NCI-H1436 treated with DMSO at 0.1 percent for 48 hours (cell line): ENCODE measurements at regions not wholly inside any gene's neighbourhood (a gene's known extent, or its start where the extent isn't known, plus 50 kb on each side); places are given as distances from the start of the nearest gene placed in this dataset.
"Not testable (repeated sequence)": the region's sequence is repeated elsewhere in the genome, so short reads cannot be mapped to it uniquely, and the experiment has no call there.

ENCODE experiments used
- DNase-seq: peaks from one replicate; lab custom pipeline; 2025; lab: John Stamatoyannopoulos, UW

GRCh38 chr6:90372450-90372849, 75.8 kb upstream of the BACH2 start:
- no peak for DNase-seq

DNA sequence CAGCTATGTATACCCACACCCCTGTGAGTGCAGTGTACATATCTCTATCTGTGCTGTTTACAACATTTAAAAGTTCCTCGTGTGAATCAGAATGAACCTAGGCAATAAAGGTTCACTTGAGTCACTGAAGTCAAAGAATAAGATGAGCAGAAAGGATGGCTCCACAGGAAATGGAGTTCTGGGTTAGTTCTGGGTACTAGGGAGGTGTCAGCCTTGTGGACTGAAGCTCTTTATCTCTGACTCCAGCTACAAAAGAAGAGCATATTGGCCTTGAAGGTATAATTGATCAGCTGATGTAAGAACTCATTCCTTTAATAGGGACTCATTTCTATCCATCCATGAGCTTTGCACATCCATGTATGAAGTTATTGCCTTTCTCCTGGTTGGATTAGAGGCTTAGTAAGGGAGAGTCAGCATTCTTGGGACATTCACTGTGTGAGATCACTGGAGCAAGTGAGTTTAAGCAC, 73.9 kb upstream of the BACH2 start:
- DNase-seq, result no peak

DNA sequence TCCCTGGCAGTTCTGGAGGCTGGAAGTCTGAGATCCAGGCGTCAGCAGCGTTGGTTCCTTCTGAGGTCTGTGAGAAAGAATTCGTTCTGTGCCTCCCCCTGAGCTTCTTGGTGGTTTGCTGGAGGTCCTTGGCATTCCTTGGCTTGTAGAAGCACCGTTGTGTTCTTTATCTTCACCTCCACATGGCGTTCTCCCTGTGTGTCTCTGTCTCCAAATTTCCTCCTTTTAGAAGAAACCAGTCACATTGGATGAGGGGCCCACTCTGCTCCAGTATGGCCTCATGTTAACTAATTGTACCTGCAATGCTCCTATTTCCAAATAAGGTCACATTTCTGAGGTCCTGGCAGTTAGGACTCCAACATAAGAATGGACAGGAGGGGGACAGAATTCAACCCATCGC, 73.0 kb upstream of the BACH2 start:
- no peak for DNase-seq

GRCh38 chr6:90369024-90369519, 72.4 kb upstream of the BACH2 start:
- DNase-seq, result no peak

GRCh38 chr6:90368601-90369000, 72.0 kb upstream of the BACH2 start:
- DNase-seq, result no peak

DNA sequence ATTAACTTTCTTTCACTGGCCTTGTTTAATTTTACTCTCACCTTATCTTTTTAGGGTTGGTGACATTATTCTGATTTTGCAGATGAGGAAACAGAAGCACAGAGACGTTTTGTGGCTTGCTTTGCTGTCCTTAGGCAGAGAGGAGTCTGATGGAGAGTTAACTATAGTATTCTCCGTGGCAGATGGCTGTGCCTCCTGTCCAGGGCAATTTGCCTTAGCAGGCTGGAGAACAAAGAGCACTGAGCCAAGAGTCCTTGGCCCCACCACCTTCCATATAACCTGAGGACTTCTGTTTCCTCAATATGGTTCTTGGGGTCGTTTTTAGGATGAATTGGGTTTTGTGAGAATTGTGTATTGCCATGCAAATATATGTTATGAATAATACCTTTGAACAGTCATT, 71.4 kb upstream of the BACH2 start:
- no peak for DNase-seq

DNA sequence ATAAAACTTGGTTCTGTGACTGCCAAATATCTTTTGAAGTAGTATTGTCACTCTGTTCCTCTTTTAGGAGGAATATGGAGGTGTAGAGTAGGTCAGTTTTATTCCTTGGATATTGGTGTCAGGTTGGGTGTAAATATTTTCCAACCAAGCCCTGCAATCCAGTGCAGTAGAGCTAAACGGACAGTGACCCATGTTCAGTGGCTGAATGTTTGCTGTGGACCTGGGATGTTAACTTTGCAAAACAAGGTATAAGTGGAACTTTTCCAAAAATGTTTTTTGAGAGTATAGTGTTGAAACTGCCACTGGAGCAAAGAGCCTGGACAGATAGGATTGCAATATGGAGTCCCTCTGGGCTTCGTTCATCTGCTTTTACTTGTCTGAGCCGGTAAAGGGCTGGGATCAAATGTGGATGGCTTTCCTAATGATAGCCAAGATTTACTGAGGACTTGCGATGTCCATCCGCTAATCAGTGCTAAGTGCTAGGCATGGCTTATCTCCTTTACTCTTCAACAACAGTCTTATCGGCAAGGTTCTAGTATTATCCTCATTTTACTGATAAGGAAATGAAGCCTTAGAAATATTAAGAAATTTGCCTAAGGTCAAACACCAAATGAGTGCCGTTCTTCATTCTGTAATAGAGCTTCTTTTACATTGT, 69.0 kb upstream of the BACH2 start:
- no peak for DNase-seq

DNA sequence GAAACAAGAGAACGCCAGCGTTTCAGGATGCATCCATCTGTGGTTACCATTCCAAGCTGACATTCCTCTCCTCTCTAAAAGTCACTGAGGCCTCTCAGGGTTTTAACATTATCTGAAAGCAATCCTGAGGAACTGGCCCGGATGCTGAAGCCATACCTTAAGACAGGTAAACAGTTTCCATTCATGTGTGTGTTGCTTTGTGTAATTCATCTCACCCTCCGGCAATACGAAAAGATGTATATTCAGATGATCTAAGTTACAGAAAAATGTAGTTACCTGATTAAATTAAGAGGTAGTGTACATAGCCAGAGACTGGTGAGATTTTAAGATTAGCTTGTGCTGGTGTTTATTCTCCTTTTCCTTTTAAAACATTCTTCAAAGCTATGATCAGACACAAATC, 68.4 kb upstream of the BACH2 start:
- DNase-seq, result no peak

DNA sequence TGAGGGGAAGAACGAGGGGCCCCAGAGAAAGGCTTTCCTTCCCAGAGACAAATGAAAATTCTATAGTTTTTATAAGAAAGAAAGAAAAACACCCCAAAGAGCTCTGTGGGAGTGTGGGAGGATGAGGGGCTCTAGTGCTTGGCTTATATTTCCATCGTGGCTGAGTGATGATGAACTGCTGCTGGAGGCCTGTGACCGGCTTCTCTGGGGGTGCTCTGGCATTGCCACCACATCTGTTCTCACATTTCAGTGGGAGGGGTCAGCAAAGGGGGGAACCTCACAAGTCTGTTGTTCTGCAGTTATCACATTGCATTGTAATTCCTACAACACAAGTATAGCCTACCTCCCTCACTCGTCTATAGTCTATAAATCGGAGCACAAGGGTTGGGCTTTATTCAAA, 67.6 kb upstream of the BACH2 start:
- no peak for DNase-seq

GRCh38 chr6:90362318-90362717, 65.7 kb upstream of the BACH2 start:
- no peak for DNase-seq

DNA sequence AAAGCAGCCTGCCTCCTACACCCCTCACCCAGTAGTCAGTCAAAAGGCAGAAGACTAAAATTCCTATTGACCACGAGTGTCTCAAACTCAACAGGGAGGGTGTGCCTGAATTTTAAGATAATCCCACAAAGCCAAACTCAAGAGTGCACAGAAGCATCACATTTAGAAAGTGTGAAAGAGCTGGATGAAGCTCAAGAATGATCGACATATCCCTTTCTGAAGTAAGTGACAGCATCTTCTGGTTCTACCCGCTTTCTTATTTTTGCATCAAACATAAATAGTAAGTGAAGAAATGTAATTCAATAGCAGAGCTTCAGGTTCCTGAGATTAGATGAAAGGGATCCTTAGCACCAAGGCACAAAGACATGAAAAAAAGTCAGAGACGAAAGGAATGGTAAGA, 64.5 kb upstream of the BACH2 start:
- DNase-seq, result no peak

GRCh38 chr6:90358036-90358770, 61.6 kb upstream of the BACH2 start:
- not testable (repeated sequence) for DNase-seq

DNA sequence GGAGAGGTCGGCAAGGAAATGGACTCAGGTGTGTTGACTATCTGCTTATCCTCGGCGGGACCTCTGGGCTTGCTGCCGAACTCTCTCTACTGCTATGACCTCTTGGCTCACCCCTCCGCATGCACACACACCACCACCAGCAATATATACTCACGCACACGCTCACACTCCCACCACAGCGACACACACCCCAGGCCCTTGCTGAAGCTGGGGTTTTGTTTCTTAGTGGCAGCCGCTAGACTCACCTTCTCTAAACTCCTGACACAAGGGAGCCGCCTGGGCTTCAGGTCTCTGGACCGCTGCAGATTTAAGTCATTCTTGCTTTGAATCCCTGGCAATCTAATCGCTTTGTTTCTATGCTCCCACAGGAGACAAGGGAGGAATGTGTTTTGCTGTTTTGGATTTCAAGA, 59.4 kb upstream of the BACH2 start:
- DNase-seq, result no peak

GRCh38 chr6:90354961-90355360, 58.3 kb upstream of the BACH2 start:
- DNase-seq, result no peak

DNA sequence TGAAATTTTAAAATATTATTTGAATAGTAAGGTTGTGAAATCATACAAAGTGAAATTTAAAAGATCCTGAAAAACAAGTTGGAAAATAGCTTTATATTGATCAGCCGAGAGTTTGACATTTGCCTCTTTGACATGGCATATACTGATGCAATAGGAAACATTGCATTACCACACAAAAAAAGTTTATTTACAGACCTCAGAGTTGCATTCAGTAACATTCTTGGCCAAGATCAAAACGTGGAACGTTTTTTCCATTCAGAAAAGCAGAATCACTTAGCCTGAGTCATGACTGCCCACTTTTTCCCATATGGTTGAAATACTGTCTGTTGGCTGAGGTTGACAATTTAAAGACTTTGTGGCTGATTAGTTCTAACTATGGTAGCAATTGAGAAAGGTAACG, 55.1 kb upstream of the BACH2 start:
- no peak for DNase-seq

- no peak for DNase-seq
Observed at GRCh38 chr6:90350689-90351554, 54.3 kb upstream of the BACH2 start.

- DNase-seq, result no peak
Observed at GRCh38 chr6:90347411-90347851, 50.8 kb upstream of the BACH2 start.

GRCh38 chr6:90346729-90347128, 50.1 kb upstream of the BACH2 start:
- no peak for DNase-seq
